ENCODE measurements at regions not wholly inside any gene's neighbourhood (a gene's known extent, or its start where the extent isn't known, plus 50 kb on each side); places are given as distances from the start of the nearest gene placed in this dataset.
"Not testable (repeated sequence)": the region's sequence is repeated elsewhere in the genome, so short reads cannot be mapped to it uniquely, and the experiment has no call there.

- Histone ChIP-seq H3K4me3 (no peak overlapping the region), H3K27me3 (no peaks in the 10 kb centered on the region), H3K27ac (no peak overlapping the region), H3K4me1 (no peaks in the 10 kb centered on the region), H3K36me3 (no peaks in the 10 kb centered on the region), H3K9me3 (no peaks in the 10 kb centered on the region)
- no peak for DNase-seq
- TF ChIP-seq CTCF (IDR thresholded peaks at IDR 0.05 in 4 of 5, conservative IDR thresholded peaks at IDR 0.05 in 1 of 5) (no peak), POLR2A (IDR thresholded peaks at IDR 0.05) (no peak)
- ATAC-seq = no peak
- in situ Hi-C loops (cut with MboI; ENCODE audit: low sequenced_read_pairs in 4 of 4) (no loop called here), intact Hi-C loops (cut with DNase I; ENCODE audit: low total_unique reads) (no loop called here)
Observed at GRCh38 chr12:41988715-41989114, 156.0 kb downstream of the GXYLT1 start.

- ATAC-seq; H3K27me3 ChIP-seq; DNase-seq; H3K27ac ChIP-seq; H3K4me1 ChIP-seq; intact Hi-C loops (cut with DNase I; ENCODE audit: low total_unique reads); H3K9me3 ChIP-seq; H3K4me3 ChIP-seq; in situ Hi-C loops (cut with MboI; ENCODE audit: low sequenced_read_pairs in 4 of 4); H3K36me3 ChIP-seq: not testable (repeated sequence)
Observed at GRCh38 chr12:41986513-41986912, 158.2 kb downstream of the GXYLT1 start.

GRCh38 chr12:41983856-41984255 lies 160.8 kb downstream of the GXYLT1 start:
- no peak for TF ChIP-seq CTCF (IDR thresholded peaks at IDR 0.05 in 4 of 5, conservative IDR thresholded peaks at IDR 0.05 in 1 of 5)
- TF ChIP-seq POLR2A (IDR thresholded peaks at IDR 0.05) = no peak
- Histone ChIP-seq H3K27ac (no peak overlapping the region), H3K9me3 (no peaks in the 10 kb centered on the region), H3K27me3 (no peaks in the 10 kb centered on the region), H3K4me3 (no peak overlapping the region), H3K4me1 (no peaks in the 10 kb centered on the region), H3K36me3 (no peaks in the 10 kb centered on the region)
- DNase-seq (no peak), ATAC-seq (no peak)
- intact Hi-C loops (cut with DNase I; ENCODE audit: low total_unique reads) (no loop called here), in situ Hi-C loops (cut with MboI; ENCODE audit: low sequenced_read_pairs in 4 of 4) (no loop called here)

- Histone ChIP-seq H3K9me3 (no peaks in the 10 kb centered on the region), H3K27me3 (no peaks in the 10 kb centered on the region), H3K27ac (no peak overlapping the region), H3K4me3 (no peak overlapping the region), H3K36me3 (no peaks in the 10 kb centered on the region), H3K4me1 (no peaks in the 10 kb centered on the region)
- intact Hi-C loops (cut with DNase I; ENCODE audit: low total_unique reads) (no loop called here), in situ Hi-C loops (cut with MboI; ENCODE audit: low sequenced_read_pairs in 4 of 4) (no loop called here)
- no peak for TF ChIP-seq CTCF (IDR thresholded peaks at IDR 0.05 in 4 of 5, conservative IDR thresholded peaks at IDR 0.05 in 1 of 5)
- no peak for TF ChIP-seq POLR2A (IDR thresholded peaks at IDR 0.05)
- ATAC-seq = no peak
- no peak for DNase-seq
Observed at GRCh38 chr12:41983394-41983793, 161.3 kb downstream of the GXYLT1 start.

- ATAC-seq = no peak
- in situ Hi-C loops (cut with MboI; ENCODE audit: low sequenced_read_pairs in 4 of 4) (no loop called here), intact Hi-C loops (cut with DNase I; ENCODE audit: low total_unique reads) (no loop called here)
- no peaks in the 10 kb centered on the region for H3K27me3 ChIP-seq
- H3K4me3 ChIP-seq = no peak overlapping the region
- H3K27ac ChIP-seq = no peak overlapping the region
- H3K36me3 ChIP-seq = no peaks in the 10 kb centered on the region
- no peak for TF ChIP-seq POLR2A (IDR thresholded peaks at IDR 0.05)
- no peak for TF ChIP-seq CTCF (IDR thresholded peaks at IDR 0.05 in 4 of 5, conservative IDR thresholded peaks at IDR 0.05 in 1 of 5)
- no peak for DNase-seq
- no peaks in the 10 kb centered on the region for H3K9me3 ChIP-seq
- no peaks in the 10 kb centered on the region for H3K4me1 ChIP-seq
Observed at GRCh38 chr12:41981758-41982157, 162.9 kb downstream of the GXYLT1 start.

All from gastrocnemius medialis (tissue), 4 donors.